OCI-LY7 (cell line): ENCODE measurements at regions not wholly inside any gene's neighbourhood (a gene's known extent, or its start where the extent isn't known, plus 50 kb on each side); places are given as distances from the start of the nearest gene placed in this dataset.

Source experiments
- EZH2phosphoT487 ChIP-seq: fragments of 200-600 bp; sonication (generic); IDR thresholded peaks from 2 replicates; pipeline ENCODE4 v1.6.1; 2018; ENCODE audit warnings: low read depth, borderline replicate concordance, mild to moderate bottlenecking, mixed run types, antibody characterized with exemption, low read length, moderate library complexity, mixed read lengths
- TF ChIP-seq, protein P1 (sequence below): fragments of 200-600 bp; sonication (generic); conservative IDR thresholded peaks from 2 replicates; pipeline ENCODE4 v1.5.1; 2014; ENCODE audit warnings: mild to moderate bottlenecking, antibody characterized with exemption, low read length, moderate library complexity, mixed read lengths

- TF ChIP-seq, protein P1, sequence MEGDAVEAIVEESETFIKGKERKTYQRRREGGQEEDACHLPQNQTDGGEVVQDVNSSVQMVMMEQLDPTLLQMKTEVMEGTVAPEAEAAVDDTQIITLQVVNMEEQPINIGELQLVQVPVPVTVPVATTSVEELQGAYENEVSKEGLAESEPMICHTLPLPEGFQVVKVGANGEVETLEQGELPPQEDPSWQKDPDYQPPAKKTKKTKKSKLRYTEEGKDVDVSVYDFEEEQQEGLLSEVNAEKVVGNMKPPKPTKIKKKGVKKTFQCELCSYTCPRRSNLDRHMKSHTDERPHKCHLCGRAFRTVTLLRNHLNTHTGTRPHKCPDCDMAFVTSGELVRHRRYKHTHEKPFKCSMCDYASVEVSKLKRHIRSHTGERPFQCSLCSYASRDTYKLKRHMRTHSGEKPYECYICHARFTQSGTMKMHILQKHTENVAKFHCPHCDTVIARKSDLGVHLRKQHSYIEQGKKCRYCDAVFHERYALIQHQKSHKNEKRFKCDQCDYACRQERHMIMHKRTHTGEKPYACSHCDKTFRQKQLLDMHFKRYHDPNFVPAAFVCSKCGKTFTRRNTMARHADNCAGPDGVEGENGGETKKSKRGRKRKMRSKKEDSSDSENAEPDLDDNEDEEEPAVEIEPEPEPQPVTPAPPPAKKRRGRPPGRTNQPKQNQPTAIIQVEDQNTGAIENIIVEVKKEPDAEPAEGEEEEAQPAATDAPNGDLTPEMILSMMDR = no peak
- no peak for TF ChIP-seq EZH2phosphoT487
Measured at GRCh38 chr2:240306185-240306584, 129.3 kb upstream of the GPC1 start.
